GM12873 (cell line): ENCODE measurements at regions not wholly inside any gene's neighbourhood (a gene's known extent, or its start where the extent isn't known, plus 50 kb on each side); places are given as distances from the start of the nearest gene placed in this dataset.

Experiments
- TF ChIP-seq, protein P1 (sequence below): IDR thresholded peaks from 2 replicates; pipeline ENCODE4 v1.5.1; 2012; ENCODE audit warnings: low read depth, mild to moderate bottlenecking, moderate library complexity, low read length, control low read depth; ENCODE audit not compliant: insufficient read depth; ENCODE audit errors: missing control alignments

DNA sequence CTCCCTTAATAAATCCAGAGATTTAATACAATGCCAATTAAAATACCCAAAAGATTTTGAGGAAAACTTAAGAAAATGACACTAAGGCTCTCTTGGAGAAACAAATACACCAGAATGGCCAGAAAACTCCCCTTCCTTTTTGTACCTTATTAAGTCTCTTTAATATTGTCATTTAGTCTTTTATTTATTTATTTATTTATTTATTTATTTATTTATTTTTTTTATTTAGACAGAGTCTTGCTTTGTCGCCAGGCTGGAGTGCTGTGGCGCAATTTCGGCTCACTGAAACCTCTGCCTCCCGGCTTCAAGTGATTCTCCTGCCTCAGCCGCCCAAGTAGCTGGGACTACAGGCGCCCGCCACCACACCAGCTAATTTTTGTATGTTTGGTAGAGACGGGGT lies 210.6 kb downstream of the DACT1 start:
- TF ChIP-seq, protein P1, sequence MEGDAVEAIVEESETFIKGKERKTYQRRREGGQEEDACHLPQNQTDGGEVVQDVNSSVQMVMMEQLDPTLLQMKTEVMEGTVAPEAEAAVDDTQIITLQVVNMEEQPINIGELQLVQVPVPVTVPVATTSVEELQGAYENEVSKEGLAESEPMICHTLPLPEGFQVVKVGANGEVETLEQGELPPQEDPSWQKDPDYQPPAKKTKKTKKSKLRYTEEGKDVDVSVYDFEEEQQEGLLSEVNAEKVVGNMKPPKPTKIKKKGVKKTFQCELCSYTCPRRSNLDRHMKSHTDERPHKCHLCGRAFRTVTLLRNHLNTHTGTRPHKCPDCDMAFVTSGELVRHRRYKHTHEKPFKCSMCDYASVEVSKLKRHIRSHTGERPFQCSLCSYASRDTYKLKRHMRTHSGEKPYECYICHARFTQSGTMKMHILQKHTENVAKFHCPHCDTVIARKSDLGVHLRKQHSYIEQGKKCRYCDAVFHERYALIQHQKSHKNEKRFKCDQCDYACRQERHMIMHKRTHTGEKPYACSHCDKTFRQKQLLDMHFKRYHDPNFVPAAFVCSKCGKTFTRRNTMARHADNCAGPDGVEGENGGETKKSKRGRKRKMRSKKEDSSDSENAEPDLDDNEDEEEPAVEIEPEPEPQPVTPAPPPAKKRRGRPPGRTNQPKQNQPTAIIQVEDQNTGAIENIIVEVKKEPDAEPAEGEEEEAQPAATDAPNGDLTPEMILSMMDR: no peak

DNA sequence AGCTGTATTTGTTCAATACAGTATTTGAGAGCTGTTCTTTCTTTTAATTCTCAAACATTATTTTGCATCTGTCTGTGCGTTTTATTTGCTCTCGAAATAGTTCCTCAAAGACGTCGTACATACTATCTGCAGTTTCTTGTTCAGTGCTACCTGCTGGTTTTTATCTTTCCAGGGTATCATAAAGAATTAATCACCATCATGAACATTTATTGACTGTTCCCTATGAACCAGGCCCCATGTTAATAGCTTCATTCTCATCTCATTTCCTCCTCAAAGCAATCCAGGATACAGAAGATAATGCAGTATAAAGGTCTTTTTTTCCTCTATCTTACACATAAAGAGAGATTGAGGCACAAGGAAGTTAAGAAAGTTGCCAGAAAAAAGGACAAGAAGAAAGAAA lies 211.8 kb downstream of the DACT1 start:
- TF ChIP-seq, protein P1: no peak

DNA sequence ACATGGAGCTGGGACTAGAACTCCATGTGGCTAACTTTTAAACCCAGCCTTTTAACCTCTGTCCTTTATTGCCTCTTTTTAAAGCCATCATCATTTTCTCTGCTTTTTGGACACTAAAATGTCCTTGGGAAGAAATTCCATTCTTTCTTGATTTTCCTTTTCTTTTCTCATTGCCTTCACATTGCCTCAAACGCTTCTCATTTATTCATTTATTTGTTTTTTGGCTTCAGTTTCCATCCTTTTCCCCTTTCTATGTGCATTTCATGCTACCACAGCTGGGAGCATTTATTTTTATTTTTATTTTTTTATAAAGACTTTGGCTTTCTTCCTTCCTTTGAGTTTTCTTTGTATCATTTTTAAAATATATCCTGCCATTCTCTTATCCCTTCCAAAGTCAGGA lies 212.2 kb downstream of the DACT1 start:
- TF ChIP-seq, protein P1: no peak

- TF ChIP-seq, protein P1: no peak
Measured at GRCh38 chr14:58861586-58861985, 223.8 kb downstream of the DACT1 start.

GRCh38 chr14:58862416-58863160 lies 224.8 kb downstream of the DACT1 start:
- TF ChIP-seq, protein P1: no peak

- TF ChIP-seq, protein P1: no peak
Measured at GRCh38 chr14:58863661-58864345, 226.0 kb downstream of the DACT1 start.

DNA sequence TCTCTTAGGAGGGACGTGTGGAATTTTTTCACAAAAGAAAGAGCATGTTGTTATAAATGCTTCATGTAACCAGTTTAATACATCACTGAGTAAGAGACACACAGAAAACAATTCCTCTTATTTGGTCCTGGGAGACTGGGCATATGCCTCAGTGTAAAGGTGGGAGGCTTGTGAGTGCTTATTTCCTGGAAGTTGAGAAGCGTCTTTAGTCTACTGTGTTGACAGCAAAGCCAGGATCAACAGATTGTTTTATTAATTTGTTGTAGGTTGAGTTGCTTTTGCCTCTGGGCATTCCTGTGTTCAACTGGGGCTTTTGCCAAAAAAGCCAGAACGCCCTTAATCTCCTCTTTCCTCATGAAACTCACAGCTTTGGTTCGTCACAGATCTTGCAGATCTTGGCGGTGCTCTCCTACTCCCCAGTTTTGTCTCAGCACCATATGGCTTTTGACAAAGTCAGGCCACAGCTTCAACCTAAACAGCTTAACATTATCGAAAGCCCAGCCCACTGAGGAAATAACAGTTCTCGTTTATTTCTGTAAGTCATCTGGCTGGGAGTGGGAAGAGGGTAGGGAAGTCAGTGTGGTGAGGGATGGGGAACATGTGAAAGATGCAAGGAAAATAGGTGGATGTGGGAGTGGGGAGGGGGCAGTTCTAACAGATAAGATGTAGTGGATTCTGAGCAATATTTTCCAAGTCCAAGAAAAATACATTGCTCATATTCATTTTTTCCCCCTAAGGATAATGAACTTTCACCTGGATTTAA lies 227.2 kb downstream of the DACT1 start:
- TF ChIP-seq, protein P1: no peak
